ENCODE measurements at regions not wholly inside any gene's neighbourhood (a gene's known extent, or its start where the extent isn't known, plus 50 kb on each side); places are given as distances from the start of the nearest gene placed in this dataset.

- DNase-seq (ENCODE audit: low spot score): no peak
- TF ChIP-seq CTCF (IDR thresholded peaks at IDR 0.05; ENCODE audit: extremely low read depth, insufficient read depth, missing control alignments): no peak
- in situ Hi-C loops (cut with MboI; ENCODE audit: low pct_unique_long_range_greater_than_20kb, low sequenced_read_pairs, unreplicated experiment): no loop called here
These were observed 85.2 kb upstream of the NCOR2 start for GRCh38 chr12:124652661-124653060.

DNA sequence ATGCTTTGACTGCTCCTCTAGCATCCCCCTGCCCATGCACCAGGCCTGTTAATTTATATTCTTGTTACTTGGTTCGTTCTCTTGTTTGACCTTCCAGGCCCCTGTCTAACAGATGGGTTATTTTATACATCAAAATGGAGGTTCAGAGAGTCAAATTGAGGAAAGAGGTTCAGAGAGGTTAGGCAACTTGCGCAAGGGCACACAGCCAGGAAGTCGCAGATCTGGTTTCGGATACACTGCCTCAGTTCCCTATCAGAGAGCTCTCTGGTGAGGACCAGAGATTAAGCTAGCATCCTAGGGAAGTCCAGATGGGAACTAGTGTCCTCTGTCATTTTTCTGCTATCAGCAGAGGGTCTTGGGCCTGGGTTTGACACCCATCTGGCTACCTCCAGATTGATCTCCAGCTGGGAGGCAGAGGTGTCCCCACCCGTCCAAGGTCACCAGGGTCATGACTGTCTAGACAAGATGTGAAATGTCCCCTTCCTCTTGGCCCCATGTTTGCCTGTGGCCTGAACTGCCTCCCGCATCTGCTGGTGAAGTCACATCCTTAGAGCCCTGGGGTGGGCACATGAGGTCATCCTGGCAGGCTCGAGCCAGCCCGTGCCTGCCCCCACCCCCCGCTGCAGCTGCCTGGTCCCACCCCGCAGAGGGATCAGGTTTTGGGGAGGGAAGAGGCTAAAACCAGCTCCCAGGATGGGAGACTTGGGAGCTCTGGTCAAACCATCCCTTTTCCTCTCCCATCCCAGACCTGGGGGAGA is 84.3 kb upstream of the NCOR2 start:
- TF ChIP-seq CTCF (IDR thresholded peaks at IDR 0.05; ENCODE audit: extremely low read depth, insufficient read depth, missing control alignments): no peak
- in situ Hi-C loops (cut with MboI; ENCODE audit: low pct_unique_long_range_greater_than_20kb, low sequenced_read_pairs, unreplicated experiment): no loop called here
- DNase-seq (ENCODE audit: low spot score): no peak

DNA sequence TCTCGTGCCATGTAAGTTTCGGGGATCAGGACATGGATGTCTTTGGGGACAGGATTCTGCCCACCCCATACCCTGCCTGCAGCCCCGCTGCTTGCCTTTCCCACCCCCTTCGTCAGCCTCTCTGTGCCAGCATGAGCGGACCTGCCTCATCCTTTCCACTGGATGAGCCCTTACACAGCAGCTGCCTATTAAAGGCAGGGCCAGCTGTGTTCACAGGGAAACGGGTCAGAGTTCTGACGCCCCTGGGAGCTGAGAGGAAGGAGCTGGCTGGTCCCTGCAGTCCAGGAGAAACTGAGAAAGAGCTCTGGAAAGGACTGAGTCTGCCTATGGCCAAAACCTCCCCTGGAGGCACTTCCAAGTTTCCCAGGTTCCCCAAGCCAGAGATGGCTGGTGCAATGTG is 83.5 kb upstream of the NCOR2 start:
- no peak for TF ChIP-seq CTCF (IDR thresholded peaks at IDR 0.05; ENCODE audit: extremely low read depth, insufficient read depth, missing control alignments)
- in situ Hi-C loops (cut with MboI; ENCODE audit: low pct_unique_long_range_greater_than_20kb, low sequenced_read_pairs, unreplicated experiment): no loop called here
- no peak for DNase-seq (ENCODE audit: low spot score)

GRCh38 chr12:124648710-124649384 is 81.4 kb upstream of the NCOR2 start:
- no peak for TF ChIP-seq CTCF (IDR thresholded peaks at IDR 0.05; ENCODE audit: extremely low read depth, insufficient read depth, missing control alignments)
- in situ Hi-C loops (cut with MboI; ENCODE audit: low pct_unique_long_range_greater_than_20kb, low sequenced_read_pairs, unreplicated experiment): no loop called here
- DNase-seq (ENCODE audit: low spot score): no peak

DNA sequence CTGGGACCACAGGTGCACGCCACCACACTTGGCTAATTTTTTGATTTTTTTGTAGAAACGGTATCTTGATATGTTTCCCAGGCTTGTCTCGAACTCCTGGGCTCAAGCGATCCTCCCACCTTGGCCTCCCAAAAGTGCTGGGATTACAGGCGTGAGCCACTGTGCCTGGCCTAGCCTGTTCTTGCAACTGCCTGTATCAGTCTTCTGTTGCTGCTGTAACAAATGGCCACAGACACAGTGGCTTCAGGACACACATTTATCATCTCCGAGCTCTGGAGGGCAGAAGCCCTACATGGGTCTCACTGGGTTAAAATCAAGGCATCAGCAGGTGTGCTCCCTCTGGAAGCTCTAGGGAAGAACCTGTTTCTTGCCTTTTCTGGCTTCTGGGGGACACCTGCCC is 79.9 kb upstream of the NCOR2 start:
- in situ Hi-C loops (cut with MboI; ENCODE audit: low pct_unique_long_range_greater_than_20kb, low sequenced_read_pairs, unreplicated experiment): no loop called here
- no peak for DNase-seq (ENCODE audit: low spot score)
- TF ChIP-seq CTCF (IDR thresholded peaks at IDR 0.05; ENCODE audit: extremely low read depth, insufficient read depth, missing control alignments): no peak

- in situ Hi-C loops (cut with MboI; ENCODE audit: low pct_unique_long_range_greater_than_20kb, low sequenced_read_pairs, unreplicated experiment): no loop called here
- no peak for DNase-seq (ENCODE audit: low spot score)
- TF ChIP-seq CTCF (IDR thresholded peaks at IDR 0.05; ENCODE audit: extremely low read depth, insufficient read depth, missing control alignments): no peak
These were observed 79.2 kb upstream of the NCOR2 start for GRCh38 chr12:124646385-124647230.

All from GM13977 (cell line).